Frontal cortex (tissue), 3 donors: ENCODE measurements at regions not wholly inside any gene's neighbourhood (a gene's known extent, or its start where the extent isn't known, plus 50 kb on each side); places are given as distances from the start of the nearest gene placed in this dataset.

Source experiments
- DNase-seq, 2 donors: peaks; one replicate each; pipeline ENCODE4 v3.0.0; 2012; ENCODE audit warnings: low spot score in 2 of 2
- FAIRE-seq: peaks from 2 replicates; lab custom pipeline; 2012; peaks lifted over from hg19 to GRCh38; lab: Jason Lieb, UNC
- donor health status: control.
- donor health status: control.
- donor health status: control.

- no peak for DNase-seq
- FAIRE-seq: no peak
Measured at GRCh38 chr4:38491854-38492478, 172.0 kb upstream of the KLF3 start.

DNA sequence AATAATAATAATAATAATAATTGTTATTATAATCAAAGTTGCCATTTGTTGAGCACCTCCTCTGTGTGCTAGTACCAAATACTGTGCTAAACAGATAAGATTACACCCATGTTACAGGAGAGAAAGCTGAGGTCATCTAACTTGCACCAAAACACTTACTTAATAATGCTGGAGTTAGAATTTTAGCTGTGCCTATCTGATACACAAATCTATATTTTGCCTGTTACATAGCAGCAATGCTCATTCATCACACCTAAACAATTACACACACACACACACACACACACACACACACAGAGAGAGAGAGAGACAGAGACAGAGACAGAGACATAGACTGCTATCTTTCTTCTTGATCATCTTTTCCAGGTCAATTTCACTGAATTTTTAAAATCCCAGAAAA, 170.9 kb upstream of the KLF3 start:
- FAIRE-seq (no peak), DNase-seq (no peak)

DNA sequence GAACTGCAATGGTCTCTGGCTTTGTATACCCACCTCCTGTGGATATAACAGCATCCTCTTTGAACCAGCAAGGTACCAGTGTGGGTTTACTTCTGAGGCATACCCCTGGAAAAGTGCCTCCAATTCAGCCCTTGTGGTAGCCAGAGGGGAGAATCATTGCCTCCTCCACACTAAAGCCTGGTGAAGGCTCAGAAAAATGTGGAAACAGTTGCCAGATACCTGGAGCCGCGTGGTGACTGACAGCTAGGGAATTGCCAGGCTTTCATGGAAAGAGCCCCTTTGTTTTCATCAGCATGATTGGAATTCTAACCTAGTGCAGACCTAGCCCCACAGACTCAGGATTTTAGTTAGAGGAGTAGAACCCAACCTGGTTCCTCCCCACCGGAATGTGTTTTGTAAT, 168.6 kb upstream of the KLF3 start:
- no peak for FAIRE-seq
- no peak for DNase-seq

- DNase-seq (no peak), FAIRE-seq (no peak)
Measured at GRCh38 chr4:38497121-38497520, 166.9 kb upstream of the KLF3 start.

- no peak for DNase-seq
- FAIRE-seq: no peak
Measured at GRCh38 chr4:38499101-38499500, 164.9 kb upstream of the KLF3 start.

DNA sequence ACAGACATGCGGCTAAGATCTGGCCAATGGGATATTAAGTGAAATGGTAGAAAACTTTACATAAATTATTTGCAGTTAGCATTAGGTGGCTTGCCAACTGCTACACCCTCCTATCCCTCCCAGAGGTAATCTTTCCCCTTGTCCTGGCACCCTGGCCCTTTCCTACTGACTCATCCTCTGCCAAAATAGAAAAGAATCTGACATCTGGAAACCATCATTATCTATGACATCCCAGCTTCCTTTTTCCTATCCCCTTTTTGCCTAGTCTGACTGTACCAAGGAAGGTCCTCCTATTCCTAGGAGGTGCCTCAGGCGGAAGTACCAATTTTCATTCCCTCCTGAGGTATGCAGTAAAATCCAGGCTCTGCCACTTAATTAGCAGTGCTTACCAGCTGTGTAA, 163.6 kb upstream of the KLF3 start:
- no peak for FAIRE-seq

DNA sequence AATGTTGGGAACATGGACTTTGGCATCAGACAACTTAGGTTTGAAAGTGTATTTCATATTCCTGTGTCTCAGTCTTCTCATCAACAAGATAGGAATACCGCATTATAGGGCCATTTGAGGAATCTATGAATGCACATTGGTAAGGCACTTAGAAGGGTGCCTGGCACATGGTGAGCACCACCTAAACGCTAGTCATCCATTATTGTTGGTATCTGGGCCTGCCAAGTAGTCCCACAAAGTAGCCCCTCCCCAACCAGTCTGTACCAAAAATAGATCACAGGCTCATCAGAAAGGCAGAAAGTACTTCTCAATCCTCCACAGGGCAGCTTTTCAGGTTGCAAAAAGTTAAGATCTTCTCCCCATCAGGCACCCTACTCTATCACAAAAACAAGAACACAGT, 162.3 kb upstream of the KLF3 start:
- DNase-seq: no peak
- no peak for FAIRE-seq

More for the DNA sequence above, 163.6 kb upstream of the KLF3 start:
- no peak for DNase-seq

DNA sequence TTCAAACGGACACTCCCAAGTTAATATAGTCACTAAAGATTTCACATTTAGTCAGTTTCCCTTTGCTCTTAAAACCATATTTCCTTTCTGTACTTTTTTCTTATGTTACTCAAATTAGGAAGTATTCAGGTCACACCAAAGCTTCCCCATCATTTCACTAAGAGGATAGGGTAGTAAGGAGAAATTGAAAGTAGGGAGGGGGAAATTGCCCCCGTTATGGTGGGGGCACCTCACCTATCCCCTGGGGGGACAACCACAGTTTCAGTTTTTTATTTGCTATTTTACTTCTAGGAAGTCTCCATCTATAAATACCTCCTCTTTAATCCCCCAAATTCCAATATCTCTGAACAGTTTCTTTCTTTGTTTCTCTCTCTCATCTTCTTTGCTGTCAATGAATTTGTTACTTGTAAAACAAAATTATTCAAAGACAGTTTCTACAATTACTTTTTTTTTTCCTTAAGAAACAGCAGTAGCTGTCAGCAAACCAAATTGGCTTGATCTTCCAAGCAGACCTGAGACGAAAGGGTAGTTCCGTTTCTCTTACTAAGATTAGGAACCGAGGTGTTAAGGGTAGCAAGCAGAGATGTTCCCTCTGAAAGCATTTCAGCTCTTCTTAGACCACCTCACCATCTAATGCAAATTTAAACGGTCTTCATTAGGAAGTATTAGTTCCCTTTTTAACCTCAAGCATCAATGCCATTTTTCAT, 160.2 kb upstream of the KLF3 start:
- no peak for FAIRE-seq
- DNase-seq: no peak

DNA sequence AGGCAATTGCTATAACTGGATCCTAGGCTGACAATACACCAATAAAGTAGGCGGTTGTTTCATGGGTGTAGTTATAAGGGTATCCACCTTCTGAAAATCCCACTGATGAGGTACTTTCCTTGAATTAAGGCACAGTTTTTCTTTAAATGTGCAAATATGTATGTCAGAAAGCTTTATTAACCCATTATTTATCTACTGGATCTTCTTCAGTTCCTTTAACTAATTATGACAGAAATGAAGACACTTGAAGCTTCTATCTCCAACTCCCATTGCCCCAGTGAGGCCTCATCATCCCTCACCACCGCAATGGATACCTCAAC, 159.6 kb upstream of the KLF3 start:
- no peak for DNase-seq
- no peak for FAIRE-seq

DNA sequence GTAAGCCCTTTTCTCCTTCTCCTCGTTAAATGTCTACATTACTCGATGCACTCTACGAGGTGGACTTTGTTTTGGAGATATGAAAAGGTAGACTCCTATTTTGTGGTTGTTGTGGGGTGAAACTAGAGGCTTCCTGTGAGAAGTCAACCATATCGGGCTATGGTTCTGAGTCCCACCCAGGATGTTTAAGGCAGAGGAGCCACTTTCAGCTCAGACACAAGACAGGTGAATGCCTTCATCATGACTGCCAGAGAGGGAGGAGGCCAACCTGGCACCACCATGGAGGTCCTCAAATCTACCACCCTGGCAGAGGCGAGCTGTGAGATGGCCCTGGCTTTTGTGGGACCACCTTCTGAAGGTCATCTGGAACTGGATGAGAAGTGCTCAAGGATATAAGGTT, 154.4 kb upstream of the KLF3 start:
- no peak for DNase-seq
- no peak for FAIRE-seq

DNA sequence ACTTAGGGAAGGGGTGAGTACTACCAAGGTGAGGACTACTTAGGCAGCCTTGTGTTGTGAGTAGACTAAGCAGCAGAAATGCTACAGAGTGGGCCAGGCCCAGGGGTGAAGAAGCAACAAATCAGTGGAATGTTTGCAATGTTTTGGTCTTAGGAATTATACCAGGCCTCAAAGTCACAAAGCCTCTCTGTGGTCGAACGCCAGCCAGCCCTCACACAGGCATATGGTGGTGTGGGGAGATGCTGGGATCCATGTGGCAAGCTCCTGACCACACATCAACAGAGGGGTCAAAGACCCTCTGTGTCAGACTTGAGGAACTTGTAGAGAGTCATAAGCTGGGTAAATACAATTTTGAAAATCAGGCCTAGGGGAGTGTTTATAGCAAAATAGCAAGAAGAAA, 153.8 kb upstream of the KLF3 start:
- DNase-seq (no peak), FAIRE-seq (no peak)

- DNase-seq (no peak), FAIRE-seq (no peak)
Measured at GRCh38 chr4:38511702-38512101, 152.3 kb upstream of the KLF3 start.

GRCh38 chr4:38512840-38513239, 151.2 kb upstream of the KLF3 start:
- DNase-seq (no peak), FAIRE-seq (no peak)

GRCh38 chr4:38514465-38515146, 149.4 kb upstream of the KLF3 start:
- DNase-seq (no peak), FAIRE-seq (no peak)

- DNase-seq: no peak
- no peak for FAIRE-seq
Measured at GRCh38 chr4:38516190-38516589, 147.8 kb upstream of the KLF3 start.

DNA sequence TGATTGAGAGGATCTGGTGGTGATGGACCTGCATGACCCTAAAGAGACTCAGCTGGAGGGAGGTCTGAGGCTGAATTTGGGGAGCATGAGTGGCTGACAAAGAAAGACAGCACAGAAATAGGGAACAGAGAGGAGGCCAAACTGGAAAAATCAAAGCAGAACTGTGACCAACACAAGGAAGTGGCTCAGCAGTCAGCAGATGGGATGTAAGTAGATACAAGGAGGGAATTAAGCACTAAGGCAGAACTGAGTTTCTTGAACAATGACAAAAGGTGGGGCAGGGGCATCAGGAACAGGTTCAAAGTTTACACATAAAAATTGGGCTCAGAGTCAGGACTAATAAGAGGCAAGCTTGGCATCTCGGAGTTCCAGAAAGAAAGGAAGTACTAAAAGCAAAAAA, 144.3 kb upstream of the KLF3 start:
- DNase-seq: no peak
- FAIRE-seq: no peak

DNA sequence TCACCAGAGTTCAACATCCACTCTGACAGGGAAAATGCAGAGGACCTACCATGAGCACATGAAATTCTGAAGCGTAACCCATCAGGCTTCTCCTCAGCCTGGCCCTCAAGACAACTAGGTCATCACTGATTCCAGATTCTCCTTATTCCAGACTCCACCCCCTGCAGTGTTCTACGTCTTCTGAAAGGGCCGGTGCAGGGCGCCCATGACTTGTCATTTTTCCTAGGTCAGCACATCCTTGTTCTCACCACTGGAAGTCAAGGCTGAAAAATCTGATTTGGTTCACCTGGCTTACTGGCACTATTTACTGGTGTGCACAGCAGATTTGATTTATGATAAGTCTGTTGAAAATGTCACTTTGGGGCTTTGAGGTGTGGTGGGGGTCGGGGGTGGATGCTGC, 140.9 kb upstream of the KLF3 start:
- DNase-seq: no peak
- FAIRE-seq: no peak

GRCh38 chr4:38523524-38524448, 140.2 kb upstream of the KLF3 start:
- no peak for DNase-seq
- no peak for FAIRE-seq

DNA sequence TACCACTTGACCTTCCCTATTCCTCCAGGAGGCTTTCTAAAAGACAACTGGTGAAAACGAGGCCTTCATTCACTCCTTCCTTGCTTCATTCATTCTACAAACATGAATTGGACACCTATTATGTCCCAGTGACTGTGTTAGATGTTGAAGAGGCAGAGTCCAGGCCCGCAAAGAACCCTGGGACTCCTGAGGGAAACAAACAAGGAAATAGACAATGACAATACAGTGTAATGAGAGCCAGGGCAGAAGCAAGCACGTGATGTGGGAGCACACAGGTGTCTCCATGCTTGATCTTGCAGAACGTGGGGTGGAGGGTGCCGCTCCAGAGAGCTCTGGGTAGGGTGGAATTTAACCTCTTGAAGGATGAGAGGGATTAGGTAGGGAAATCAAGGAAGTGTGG, 137.6 kb upstream of the KLF3 start:
- no peak for FAIRE-seq
- DNase-seq: no peak
